ENCODE measurements at regions not wholly inside any gene's neighbourhood (a gene's known extent, or its start where the extent isn't known, plus 50 kb on each side); places are given as distances from the start of the nearest gene placed in this dataset.
A peak's percentile ranks its signal among the peaks of the same experiment; 100 is the strongest.

DNA sequence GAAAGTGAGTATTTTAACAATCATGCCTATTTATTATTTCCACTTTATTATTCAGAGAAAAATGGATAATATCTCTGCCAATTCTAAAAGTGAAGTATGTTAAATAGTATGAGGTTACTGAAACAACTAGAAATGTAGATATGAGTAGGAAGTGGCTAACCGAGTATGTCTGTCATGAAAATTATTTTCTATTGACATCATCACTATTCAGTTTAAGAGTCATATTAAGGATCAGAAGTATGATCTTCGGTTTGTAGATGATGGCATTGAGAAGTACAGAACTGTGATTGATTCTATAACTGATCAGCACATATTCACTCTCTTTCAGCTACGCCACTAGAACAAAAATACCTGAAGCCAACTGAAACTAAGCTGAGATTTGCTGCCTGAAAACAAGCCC is 146.4 kb upstream of the SLITRK5 start:
- TF ChIP-seq, protein P1, sequence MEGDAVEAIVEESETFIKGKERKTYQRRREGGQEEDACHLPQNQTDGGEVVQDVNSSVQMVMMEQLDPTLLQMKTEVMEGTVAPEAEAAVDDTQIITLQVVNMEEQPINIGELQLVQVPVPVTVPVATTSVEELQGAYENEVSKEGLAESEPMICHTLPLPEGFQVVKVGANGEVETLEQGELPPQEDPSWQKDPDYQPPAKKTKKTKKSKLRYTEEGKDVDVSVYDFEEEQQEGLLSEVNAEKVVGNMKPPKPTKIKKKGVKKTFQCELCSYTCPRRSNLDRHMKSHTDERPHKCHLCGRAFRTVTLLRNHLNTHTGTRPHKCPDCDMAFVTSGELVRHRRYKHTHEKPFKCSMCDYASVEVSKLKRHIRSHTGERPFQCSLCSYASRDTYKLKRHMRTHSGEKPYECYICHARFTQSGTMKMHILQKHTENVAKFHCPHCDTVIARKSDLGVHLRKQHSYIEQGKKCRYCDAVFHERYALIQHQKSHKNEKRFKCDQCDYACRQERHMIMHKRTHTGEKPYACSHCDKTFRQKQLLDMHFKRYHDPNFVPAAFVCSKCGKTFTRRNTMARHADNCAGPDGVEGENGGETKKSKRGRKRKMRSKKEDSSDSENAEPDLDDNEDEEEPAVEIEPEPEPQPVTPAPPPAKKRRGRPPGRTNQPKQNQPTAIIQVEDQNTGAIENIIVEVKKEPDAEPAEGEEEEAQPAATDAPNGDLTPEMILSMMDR (conservative IDR thresholded peaks at IDR 0.05; ENCODE audit: low read length): no peak
- TF ChIP-seq EZH2phosphoT487 (IDR thresholded peaks at IDR 0.05; ENCODE audit: borderline replicate concordance, low read depth, low read length): no peak
- DNase-seq (ENCODE audit: low spot score): no peak
- H3K36me3 ChIP-seq (ENCODE audit: insufficient read depth, low read length): no peaks in the 10 kb centered on the region
- H3K9me3 ChIP-seq (ENCODE audit: low read length): no peaks in the 10 kb centered on the region
- peak overlapping the region; percentile 8; the same call in 1 of the 2 replicates for H2AFZ ChIP-seq (ENCODE audit: low read length)
- no peak overlapping the region for H3K4me3 ChIP-seq (ENCODE audit: low read depth, low read length, poor library complexity, severe bottlenecking)
- H3K79me2 ChIP-seq (ENCODE audit: insufficient read depth, low read depth, low read length): no peaks in the 10 kb centered on the region
- no peaks in the 10 kb centered on the region for H3K9me2 ChIP-seq (ENCODE audit: insufficient read depth, low read length)
- ChIA-PET POLR2A (no interaction called here), CTCF (ENCODE audit: unreplicated experiment) (no interaction called here)
- BruUV-seq (replicated peaks): no TSS peak
- intact Hi-C loops (cut with micrococcal nuclease; ENCODE audit: unreplicated experiment): no loop called here
- H4K20me1 ChIP-seq (ENCODE audit: insufficient read depth, low read length): no peaks in the 10 kb centered on the region
- H3K4me1 ChIP-seq (ENCODE audit: insufficient read depth, low read length, poor library complexity, severe bottlenecking): no peaks in the 10 kb centered on the region
- no peak overlapping the region for H3K27ac ChIP-seq (ENCODE audit: low read depth, low read length, poor library complexity, severe bottlenecking)
- H3K4me2 ChIP-seq (ENCODE audit: low read length): no peak overlapping the region

DNA sequence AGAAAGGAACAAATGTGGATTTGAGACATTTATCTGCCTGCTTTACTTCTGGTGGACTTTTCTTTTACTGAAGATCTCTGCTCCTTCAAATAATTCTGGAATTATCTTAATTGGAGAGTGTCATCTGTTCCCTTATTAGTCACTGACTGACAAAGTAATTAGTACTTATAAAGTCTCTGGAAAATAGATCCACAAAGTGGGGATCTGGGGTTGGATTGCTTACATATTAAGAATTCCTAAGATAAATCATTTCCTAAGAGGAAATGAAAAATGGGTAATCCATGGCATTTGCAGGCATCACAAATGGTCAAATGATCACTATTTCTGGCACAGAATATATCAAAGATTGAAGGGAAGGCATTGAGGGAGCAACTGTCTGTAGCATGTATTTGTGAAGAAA is 137.4 kb upstream of the SLITRK5 start:
- no peak for TF ChIP-seq EZH2phosphoT487 (IDR thresholded peaks at IDR 0.05; ENCODE audit: borderline replicate concordance, low read depth, low read length)
- BruUV-seq (replicated peaks): no TSS peak
- POLR2A ChIA-PET: no interaction called here
- H4K20me1 ChIP-seq (ENCODE audit: insufficient read depth, low read length): no peaks in the 10 kb centered on the region
- CTCF ChIA-PET (ENCODE audit: unreplicated experiment): no interaction called here
- no peaks in the 10 kb centered on the region for H3K9me2 ChIP-seq (ENCODE audit: insufficient read depth, low read length)
- no peak overlapping the region for H2AFZ ChIP-seq (ENCODE audit: low read length)
- no peaks in the 10 kb centered on the region for H3K36me3 ChIP-seq (ENCODE audit: insufficient read depth, low read length)
- no peak overlapping the region for H3K4me2 ChIP-seq (ENCODE audit: low read length)
- H3K9me3 ChIP-seq (ENCODE audit: low read length): no peaks in the 10 kb centered on the region
- peaks cover 4% of the 10 kb centered on the region for H3K4me1 ChIP-seq (ENCODE audit: insufficient read depth, low read length, poor library complexity, severe bottlenecking)
- no peaks in the 10 kb centered on the region for H3K79me2 ChIP-seq (ENCODE audit: insufficient read depth, low read depth, low read length)
- DNase-seq (ENCODE audit: low spot score): no peak
- no peak overlapping the region for H3K27ac ChIP-seq (ENCODE audit: low read depth, low read length, poor library complexity, severe bottlenecking)
- H3K4me3 ChIP-seq (ENCODE audit: low read depth, low read length, poor library complexity, severe bottlenecking): no peak overlapping the region
- intact Hi-C loops (cut with micrococcal nuclease; ENCODE audit: unreplicated experiment): no loop called here

DNA sequence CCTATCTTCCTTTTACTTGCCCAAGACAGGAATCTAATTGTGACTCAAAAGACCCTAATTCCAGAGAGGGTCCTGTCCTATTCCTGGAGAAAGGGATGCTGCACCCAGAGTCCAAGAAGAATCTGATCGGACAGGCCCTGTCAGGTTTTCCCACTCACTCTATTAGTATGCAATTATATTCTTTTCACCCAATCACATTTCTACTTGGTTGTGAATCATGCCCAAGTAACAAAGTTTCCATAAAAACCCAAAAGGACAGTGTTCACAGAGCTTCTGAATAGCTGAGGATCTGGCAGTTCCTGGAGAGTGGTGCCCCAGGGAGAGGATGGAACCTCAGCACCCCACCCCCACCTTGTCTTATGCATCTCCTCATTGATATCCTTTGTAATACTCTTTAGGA is 135.3 kb upstream of the SLITRK5 start:
- Histone ChIP-seq H2AFZ (ENCODE audit: low read length) (no peak overlapping the region), H3K4me1 (ENCODE audit: insufficient read depth, low read length, poor library complexity, severe bottlenecking) (peaks cover 4% of the 10 kb centered on the region), H3K4me3 (ENCODE audit: low read depth, low read length, poor library complexity, severe bottlenecking) (no peak overlapping the region), H3K4me2 (ENCODE audit: low read length) (no peak overlapping the region), H3K79me2 (ENCODE audit: insufficient read depth, low read depth, low read length) (no peaks in the 10 kb centered on the region), H3K27ac (ENCODE audit: low read depth, low read length, poor library complexity, severe bottlenecking) (no peak overlapping the region), H3K36me3 (ENCODE audit: insufficient read depth, low read length) (no peaks in the 10 kb centered on the region), H4K20me1 (ENCODE audit: insufficient read depth, low read length) (no peaks in the 10 kb centered on the region), H3K9me3 (ENCODE audit: low read length) (no peaks in the 10 kb centered on the region), H3K9me2 (ENCODE audit: insufficient read depth, low read length) (no peaks in the 10 kb centered on the region)
- POLR2A ChIA-PET: interaction anchor here (0.8 to 1.2 kb wide), 5 partner anchors 9 to 44 kb away, joined by 3 to 8 read pairs (median 3); no protein-coding TSS in a partner anchor
- DNase-seq (ENCODE audit: low spot score): no peak
- intact Hi-C loops (cut with micrococcal nuclease; ENCODE audit: unreplicated experiment): no loop called here
- CTCF ChIA-PET (ENCODE audit: unreplicated experiment): no interaction called here
- no peak for TF ChIP-seq EZH2phosphoT487 (IDR thresholded peaks at IDR 0.05; ENCODE audit: borderline replicate concordance, low read depth, low read length)
- TF ChIP-seq, protein P1 (conservative IDR thresholded peaks at IDR 0.05; ENCODE audit: low read length): no peak
- BruUV-seq (replicated peaks): no TSS peak
